B cell (primary cell): ENCODE measurements at regions not wholly inside any gene's neighbourhood (a gene's known extent, or its start where the extent isn't known, plus 50 kb on each side); places are given as distances from the start of the nearest gene placed in this dataset.

ENCODE experiments used
- ATAC-seq: fragments of 200-7000 bp; cut with Tn5 transposase; one replicate; pipeline ENCODE4 v1.10.0; 2021; ENCODE audit warnings: low read depth, mild to moderate bottlenecking, moderate number of reproducible peaks, moderate library complexity
- CTCF ChIA-PET: fragments of 350-600 bp; sonication (Branson Sonifier 250); formaldehyde crosslinking; loops from one replicate; lab custom pipeline; 2021; ENCODE audit warnings: antibody characterized with exemption, inconsistent platforms; lab: Charles Lee
- POLR2A ChIA-PET: fragments of 350-600 bp; sonication (Branson Sonifier 250); formaldehyde crosslinking; loops from one replicate; lab custom pipeline; 2021; ENCODE audit warnings: antibody characterized with exemption; lab: Charles Lee
- DNase-seq: peaks from one replicate; pipeline ENCODE4 v3.0.0; 2013
- H2AFZ ChIP-seq: 2 replicates; pipeline ENCODE4 v1.6.1; 2012; ENCODE audit warnings: mild to moderate bottlenecking, low read depth, low read length; ENCODE audit not compliant: insufficient read depth, poor library complexity, severe bottlenecking
- H3K27ac ChIP-seq, 2 donors: 1 replicate in 1 of 2; 2 replicates in 1 of 2; pipeline ENCODE4 v1.5.1; 2012 to 2013; ENCODE audit warnings: low read length in 2 of 2, mild to moderate bottlenecking in 2 of 2, moderate library complexity in 1 of 2
- H3K27me3 ChIP-seq, 4 experiments: fragments of 200-600 bp in 1 of 4; sonication (generic) in 1 of 4; replicated peaks in 1 of 4; 1 replicate in 2 of 4; 2 replicates in 2 of 4; pipeline versions ENCODE4 v1.6.1 to v1.7.0; 2013 to 2016; ENCODE audit warnings: low read length in 3 of 4, mild to moderate bottlenecking in 2 of 4, mixed read lengths in 1 of 4, moderate library complexity in 1 of 4; ENCODE audit not compliant: insufficient read depth in 4 of 4, control insufficient read depth in 3 of 4; ENCODE audit errors: control extremely low read depth in 1 of 4
- H3K36me3 ChIP-seq, 2 experiments: replicated peaks in 1 of 2; 1 replicate in 1 of 2; 2 replicates in 1 of 2; pipeline versions ENCODE4 v1.6.1 to v1.7.1; 2013; ENCODE audit warnings: low read length in 1 of 2; ENCODE audit not compliant: insufficient read depth in 2 of 2, control insufficient read depth in 1 of 2; ENCODE audit errors: control extremely low read depth in 1 of 2, extremely low read depth in 1 of 2
- H3K4me1 ChIP-seq, 2 donors: fragments of 200-600 bp in 1 of 2; sonication (generic) in 1 of 2; 1 replicate in 1 of 2; 2 replicates in 1 of 2; pipeline versions ENCODE4 v1.5.1 to v1.6.1; 2013 to 2017; ENCODE audit warnings: low read length in 2 of 2; ENCODE audit not compliant: control insufficient read depth in 2 of 2, insufficient read depth in 2 of 2
- H3K4me2 ChIP-seq: replicated peaks from 2 replicates; pipeline ENCODE3; 2012; ENCODE audit warnings: mild to moderate bottlenecking, low read depth, low read length; ENCODE audit not compliant: poor library complexity, severe bottlenecking
- H3K4me3 ChIP-seq, 5 experiments: fragments of 200-600 bp in 1 of 5; sonication (generic) in 1 of 5; 1 replicate in 3 of 5; 2 replicates in 2 of 5; pipeline versions ENCODE4 v1.5.1 to v1.7.0; 2011 to 2016; ENCODE audit warnings: low read length in 4 of 5, mild to moderate bottlenecking in 4 of 5, low read depth in 2 of 5, control low read depth in 1 of 5, moderate library complexity in 1 of 5; ENCODE audit not compliant: insufficient read depth in 1 of 5; ENCODE audit errors: control extremely low read depth in 1 of 5, extremely low read depth in 1 of 5
- H3K79me2 ChIP-seq: fragments of 200-600 bp; sonication (generic); one replicate; pipeline ENCODE4 v1.6.0; 2016; ENCODE audit warnings: low read length; ENCODE audit not compliant: control insufficient read depth, insufficient read depth
- H3K9ac ChIP-seq: fragments of 200-600 bp; sonication (generic); 2 replicates; pipeline ENCODE4 v1.6.1; 2017; ENCODE audit warnings: mild to moderate bottlenecking, low read length, moderate library complexity
- H3K9me3 ChIP-seq, 3 donors: one replicate each; pipeline versions ENCODE4 v1.6.1 to v1.7.1; 2013; ENCODE audit warnings: low read length in 2 of 3; ENCODE audit not compliant: control insufficient read depth in 2 of 3, insufficient read depth in 1 of 3; ENCODE audit errors: control extremely low read depth in 1 of 3
- H4K20me1 ChIP-seq: 2 replicates; pipeline ENCODE4 v1.6.0; 2012; ENCODE audit warnings: mild to moderate bottlenecking, low read length; ENCODE audit not compliant: insufficient read depth, control insufficient read depth, poor library complexity, severe bottlenecking
- H3K27ac Mint-ChIP-seq: one replicate; pipeline ENCODE4 v1.8.0; 2021; ENCODE audit warnings: mixed read lengths
- H3K27me3 Mint-ChIP-seq: one replicate; pipeline ENCODE4 v1.8.0; 2021; ENCODE audit warnings: mixed read lengths
- H3K4me1 Mint-ChIP-seq: one replicate; pipeline ENCODE4 v1.8.0; 2021; ENCODE audit warnings: mixed read lengths
- H3K4me3 Mint-ChIP-seq: one replicate; pipeline ENCODE4 v1.8.0; 2021; ENCODE audit warnings: mixed read lengths
- H3K9me3 Mint-ChIP-seq: one replicate; pipeline ENCODE4 v1.8.0; 2022; ENCODE audit warnings: mixed read lengths; ENCODE audit not compliant: insufficient read depth
- CTCF ChIP-seq: fragments of 200-600 bp; IDR thresholded peaks from one replicate; pipeline ENCODE4 v1.8.0; 2022; ENCODE audit warnings: antibody characterized with exemption, mild to moderate bottlenecking
- EZH2 ChIP-seq: IDR thresholded peaks from 2 replicates; pipeline ENCODE4 v1.6.1; 2012; ENCODE audit warnings: borderline replicate concordance, low read depth, mild to moderate bottlenecking, moderate library complexity, low read length; ENCODE audit not compliant: insufficient read depth, poor library complexity, severe bottlenecking
- WGBS: methylation state at CpG from one replicate; pipeline ENCODE4 v1.1.5; 2013; ENCODE audit warnings: missing lambda C conversion rate; ENCODE audit not compliant: insufficient coverage; 5-methylcytosine and 5-hydroxymethylcytosine counted together
- intact Hi-C: fragments of 100-400 bp; cut with micrococcal nuclease; formaldehyde crosslinking; loops from one replicate; pipeline ENCODE4 v1.10.0; 2022

- intact Hi-C loops: no loop called here
- Histone ChIP-seq H3K9ac (no peak overlapping the region), H3K4me2 (no peak overlapping the region), H2AFZ (no peak overlapping the region), H3K27me3 (peaks cover 0 to 3% (median 0%) of the 10 kb centered on the region in 4 experiments), H3K9me3 (no peaks in the 10 kb centered on the region), H4K20me1 (no peaks in the 10 kb centered on the region), H3K79me2 (no peaks in the 10 kb centered on the region), H3K4me3 (no peak overlapping the region), H3K4me1 (no peaks in the 10 kb centered on the region), H3K27ac (no peak overlapping the region), H3K36me3 (no peaks in the 10 kb centered on the region)
- TF ChIP-seq CTCF (no peak), EZH2 (no peak)
- ATAC-seq: no peak
- Mint-ChIP-seq H3K4me3 (no peak overlapping the region), H3K9me3 (no peaks in the 10 kb centered on the region), H3K27me3 (peaks cover 8% of the 10 kb centered on the region), H3K4me1 (no peaks in the 10 kb centered on the region), H3K27ac (no peak overlapping the region)
- CTCF ChIA-PET: no interaction called here
- 98% methylated on average over 7 of the region's 8 CpGs for WGBS
- POLR2A ChIA-PET: no interaction called here
- no peak for DNase-seq
Measured at GRCh38 chr20:57878786-57879424, 169.1 kb upstream of the PMEPA1 start.

- Mint-ChIP-seq H3K9me3 (no peaks in the 10 kb centered on the region), H3K4me3 (no peak overlapping the region), H3K27ac (no peak overlapping the region), H3K4me1 (no peaks in the 10 kb centered on the region), H3K27me3 (peaks cover 12% of the 10 kb centered on the region)
- Histone ChIP-seq H3K27ac (no peak overlapping the region), H3K27me3 (peaks cover 0 to 3% (median 0%) of the 10 kb centered on the region in 4 experiments), H3K4me2 (no peak overlapping the region), H3K79me2 (no peaks in the 10 kb centered on the region), H3K4me1 (no peaks in the 10 kb centered on the region), H3K9ac (no peak overlapping the region), H2AFZ (no peak overlapping the region), H3K4me3 (no peak overlapping the region), H3K36me3 (no peaks in the 10 kb centered on the region), H3K9me3 (peaks cover 0 to 3% (median 0%) of the 10 kb centered on the region in 3 donors), H4K20me1 (no peaks in the 10 kb centered on the region)
- no peak for DNase-seq
- POLR2A ChIA-PET: no interaction called here
- intact Hi-C loops: no loop called here
- CTCF ChIA-PET: interaction anchor here (1.2 kb wide), 1 partner anchor 302 kb away, joined by 4 read pairs; no protein-coding TSS in a partner anchor
- TF ChIP-seq EZH2 (no peak), CTCF (no peak)
- WGBS: 92% methylated on average over 2 of the region's 4 CpGs
- no peak for ATAC-seq
Measured at GRCh38 chr20:57877995-57878394, 168.2 kb upstream of the PMEPA1 start.
